ENCODE measurements at regions not wholly inside any gene's neighbourhood (a gene's known extent, or its start where the extent isn't known, plus 50 kb on each side); places are given as distances from the start of the nearest gene placed in this dataset.

GRCh38 chr2:17115042-17115441 is 403.2 kb downstream of the RAD51AP2 start:
- H3K36me3 ChIP-seq = no peaks in the 10 kb centered on the region
- H3K27ac ChIP-seq = no peak overlapping the region
- no peak for TF ChIP-seq CTCF (IDR thresholded peaks at IDR 0.05)
- DNase-seq (ENCODE audit: low spot score) = no peak
- H3K9me3 ChIP-seq = no peaks in the 10 kb centered on the region
- no peaks in the 10 kb centered on the region for H3K4me1 ChIP-seq
- H3K4me3 ChIP-seq = no peak overlapping the region
- no peaks in the 10 kb centered on the region for H3K27me3 ChIP-seq

GRCh38 chr2:17107871-17108270 is 410.4 kb downstream of the RAD51AP2 start:
- H3K9me3 ChIP-seq = no peaks in the 10 kb centered on the region
- H3K27ac ChIP-seq = no peak overlapping the region
- no peak overlapping the region for H3K4me3 ChIP-seq
- DNase-seq (ENCODE audit: low spot score) = no peak
- no peaks in the 10 kb centered on the region for H3K36me3 ChIP-seq
- no peak for TF ChIP-seq CTCF (IDR thresholded peaks at IDR 0.05)
- H3K4me1 ChIP-seq = no peaks in the 10 kb centered on the region
- H3K27me3 ChIP-seq = no peaks in the 10 kb centered on the region

- no peak for DNase-seq (ENCODE audit: low spot score)
- H3K9me3 ChIP-seq = no peaks in the 10 kb centered on the region
- no peak for TF ChIP-seq CTCF (IDR thresholded peaks at IDR 0.05)
- no peak overlapping the region for H3K27ac ChIP-seq
- no peaks in the 10 kb centered on the region for H3K4me1 ChIP-seq
- H3K27me3 ChIP-seq = no peaks in the 10 kb centered on the region
- H3K4me3 ChIP-seq = no peak overlapping the region
- H3K36me3 ChIP-seq = no peaks in the 10 kb centered on the region
These were observed 411.1 kb downstream of the RAD51AP2 start for GRCh38 chr2:17107151-17107550.

- Histone ChIP-seq H3K27ac (no peak overlapping the region), H3K4me1 (no peaks in the 10 kb centered on the region), H3K36me3 (no peaks in the 10 kb centered on the region), H3K4me3 (no peak overlapping the region), H3K27me3 (no peaks in the 10 kb centered on the region), H3K9me3 (no peaks in the 10 kb centered on the region)
- DNase-seq (ENCODE audit: low spot score) = no peak
- TF ChIP-seq CTCF (IDR thresholded peaks at IDR 0.05) = no peak
These were observed 411.8 kb downstream of the RAD51AP2 start for GRCh38 chr2:17106418-17106817.

- H3K4me3 ChIP-seq = no peak overlapping the region
- no peaks in the 10 kb centered on the region for H3K4me1 ChIP-seq
- no peaks in the 10 kb centered on the region for H3K9me3 ChIP-seq
- H3K36me3 ChIP-seq = no peaks in the 10 kb centered on the region
- no peaks in the 10 kb centered on the region for H3K27me3 ChIP-seq
- no peak overlapping the region for H3K27ac ChIP-seq
- TF ChIP-seq CTCF (IDR thresholded peaks at IDR 0.05) = no peak
- DNase-seq (ENCODE audit: low spot score) = no peak
These were observed 413.8 kb downstream of the RAD51AP2 start for GRCh38 chr2:17104454-17104853.

GRCh38 chr2:17101596-17101995 is 416.6 kb downstream of the RAD51AP2 start:
- DNase-seq (ENCODE audit: low spot score) = no peak
- H3K36me3 ChIP-seq = no peaks in the 10 kb centered on the region
- H3K4me1 ChIP-seq = no peaks in the 10 kb centered on the region
- no peaks in the 10 kb centered on the region for H3K27me3 ChIP-seq
- no peak for TF ChIP-seq CTCF (IDR thresholded peaks at IDR 0.05)
- H3K27ac ChIP-seq = no peak overlapping the region
- no peak overlapping the region for H3K4me3 ChIP-seq
- no peaks in the 10 kb centered on the region for H3K9me3 ChIP-seq

All from right atrium auricular region (tissue), 2 donors.